ENCODE measurements at regions not wholly inside any gene's neighbourhood (a gene's known extent, or its start where the extent isn't known, plus 50 kb on each side); places are given as distances from the start of the nearest gene placed in this dataset.
"Not testable (repeated sequence)": the region's sequence is repeated elsewhere in the genome, so short reads cannot be mapped to it uniquely, and the experiment has no call there.

DNA sequence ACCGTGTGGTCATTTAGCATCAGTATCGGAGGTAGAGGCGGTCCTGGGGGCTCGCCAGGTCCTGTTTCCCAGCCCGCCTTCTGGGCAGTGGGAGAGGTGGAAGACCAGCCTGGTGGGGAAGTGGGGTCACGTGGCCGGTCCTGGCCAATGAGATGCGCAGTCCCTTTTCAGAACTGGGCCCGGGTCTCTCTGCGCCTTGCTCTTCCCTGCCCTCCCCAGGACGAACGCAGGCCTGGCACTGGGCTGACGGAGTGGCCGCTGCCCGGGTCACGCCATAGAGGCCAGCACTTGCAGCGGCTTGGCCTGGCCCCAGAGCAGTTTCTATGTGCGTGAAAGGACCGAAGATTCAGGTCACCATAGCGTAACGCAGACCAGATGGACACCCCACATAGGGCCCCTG, 97.6 kb downstream of the OLFM1 start:
- intact Hi-C loops (cut with micrococcal nuclease): no loop called here
- H3K27ac Mint-ChIP-seq: no peak overlapping the region
- no peaks in the 10 kb centered on the region for H3K27me3 Mint-ChIP-seq
- no peak for DNase-seq
- no peaks in the 10 kb centered on the region for H3K9me3 Mint-ChIP-seq
- H3K36me3 Mint-ChIP-seq (ENCODE audit: low read depth): no peaks in the 10 kb centered on the region
- H3K4me1 Mint-ChIP-seq: no peaks in the 10 kb centered on the region
- no peak overlapping the region for H3K4me3 Mint-ChIP-seq

DNA sequence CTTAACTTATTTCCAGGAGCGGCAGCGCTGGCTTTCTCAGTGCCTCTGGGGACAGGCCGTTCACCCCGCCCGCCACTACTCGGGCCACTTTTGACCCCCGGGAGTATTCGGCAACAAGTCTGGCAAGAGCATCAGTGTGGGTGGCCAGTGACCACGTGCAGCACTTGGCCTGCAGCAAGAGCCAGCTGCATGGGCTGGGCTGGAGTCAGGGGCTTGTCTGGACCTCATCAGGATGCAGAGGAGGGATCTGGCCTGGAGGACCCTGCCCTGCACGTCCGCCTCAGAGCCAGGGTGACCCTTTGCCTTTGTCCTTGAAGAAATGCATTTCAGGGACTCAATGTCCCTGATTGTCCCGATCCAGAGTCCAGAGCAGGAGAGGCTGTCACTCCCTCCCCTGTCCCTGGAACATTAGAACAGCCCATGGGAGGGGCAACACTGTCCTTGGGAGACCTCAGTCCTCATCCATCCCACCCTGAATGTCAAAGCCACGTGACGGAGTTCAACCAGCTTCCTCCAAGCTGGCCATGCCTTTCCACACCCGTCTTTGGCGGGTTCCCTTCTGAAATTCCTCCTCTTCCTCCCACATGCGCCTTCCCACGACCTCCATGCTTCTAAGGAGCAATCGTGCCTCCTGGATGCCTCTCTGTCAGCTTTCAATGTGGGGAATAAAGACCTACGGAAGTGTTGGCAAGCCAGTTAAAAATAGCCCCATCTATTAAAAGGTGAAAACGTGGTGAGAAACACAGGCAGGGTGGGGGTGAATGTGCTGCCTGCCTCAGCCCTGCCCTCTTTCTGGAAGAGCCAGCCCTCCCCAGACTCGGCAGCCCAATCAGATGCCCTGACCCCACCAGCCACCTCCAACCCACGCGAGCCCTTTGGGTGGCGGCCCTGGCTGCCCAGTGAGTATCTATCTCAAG, 99.0 kb downstream of the OLFM1 start:
- H3K27ac Mint-ChIP-seq: no peak overlapping the region

DNA sequence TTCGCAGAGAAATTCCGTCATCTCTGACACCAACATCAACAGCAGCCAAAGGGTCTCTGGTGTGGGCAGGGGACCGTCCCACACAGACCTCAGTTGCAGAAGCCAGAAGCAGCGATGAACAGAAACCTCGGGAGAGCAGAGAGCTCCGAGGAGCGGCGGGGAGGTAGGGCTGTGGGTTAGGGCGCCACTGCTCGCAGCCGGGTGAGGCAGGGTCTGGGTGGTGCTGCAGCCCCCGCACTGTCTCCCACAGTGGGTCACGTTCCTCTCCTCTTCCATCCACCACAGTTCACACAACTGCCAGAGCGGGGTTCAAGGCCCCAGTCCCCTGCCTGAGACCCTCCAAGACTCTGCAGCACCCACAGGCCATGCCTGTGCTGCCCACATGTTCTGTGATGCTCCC, 99.9 kb downstream of the OLFM1 start:
- Mint-ChIP-seq H3K9me3 (no peaks in the 10 kb centered on the region), H3K27ac (no peak overlapping the region), H3K4me1 (no peaks in the 10 kb centered on the region), H3K36me3 (ENCODE audit: low read depth) (no peaks in the 10 kb centered on the region), H3K4me3 (no peak overlapping the region), H3K27me3 (no peaks in the 10 kb centered on the region)
- intact Hi-C loops (cut with micrococcal nuclease): no loop called here
- no peak for DNase-seq

More for the DNA sequence above, 99.0 kb downstream of the OLFM1 start:
- DNase-seq: no peak
- no peaks in the 10 kb centered on the region for H3K27me3 Mint-ChIP-seq
- no peak overlapping the region for H3K4me3 Mint-ChIP-seq
- no peaks in the 10 kb centered on the region for H3K4me1 Mint-ChIP-seq
- H3K9me3 Mint-ChIP-seq: no peaks in the 10 kb centered on the region
- H3K36me3 Mint-ChIP-seq (ENCODE audit: low read depth): no peaks in the 10 kb centered on the region
- intact Hi-C loops (cut with micrococcal nuclease): no loop called here

DNA sequence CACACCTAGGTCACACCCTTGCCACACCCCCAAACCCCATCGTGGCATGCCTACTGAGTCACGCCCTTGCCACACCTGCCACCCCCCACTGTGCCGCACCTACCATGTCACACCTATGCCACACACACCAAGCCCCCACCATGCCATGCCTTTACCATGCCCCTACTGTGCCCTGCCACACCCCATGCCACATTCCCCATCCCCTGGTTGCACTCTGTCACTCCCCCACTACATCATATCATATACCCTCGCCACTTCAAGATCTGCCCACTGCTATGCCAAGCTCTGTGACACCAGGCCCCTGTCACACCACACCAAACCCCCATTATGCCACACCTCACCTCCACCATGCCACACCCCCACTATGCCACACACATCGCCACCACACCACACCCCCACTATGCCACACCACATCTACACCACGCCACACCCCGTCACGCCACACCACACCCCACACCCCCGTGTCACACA, 101.2 kb downstream of the OLFM1 start:
- intact Hi-C loops (cut with micrococcal nuclease): no loop called here
- H3K9me3 Mint-ChIP-seq: no peaks in the 10 kb centered on the region
- H3K27me3 Mint-ChIP-seq: no peaks in the 10 kb centered on the region
- H3K27ac Mint-ChIP-seq: no peak overlapping the region
- no peak for DNase-seq
- H3K4me1 Mint-ChIP-seq: no peaks in the 10 kb centered on the region
- no peaks in the 10 kb centered on the region for H3K36me3 Mint-ChIP-seq (ENCODE audit: low read depth)
- H3K4me3 Mint-ChIP-seq: no peak overlapping the region

GRCh38 chr9:135189497-135189896, 102.0 kb downstream of the OLFM1 start:
- Mint-ChIP-seq H3K27ac (no peak overlapping the region), H3K9me3 (no peaks in the 10 kb centered on the region), H3K4me1 (no peaks in the 10 kb centered on the region), H3K27me3 (no peaks in the 10 kb centered on the region), H3K4me3 (no peak overlapping the region), H3K36me3 (ENCODE audit: low read depth) (no peaks in the 10 kb centered on the region)
- intact Hi-C loops (cut with micrococcal nuclease): no loop called here
- DNase-seq: no peak

GRCh38 chr9:135190789-135191577, 103.5 kb downstream of the OLFM1 start:
- DNase-seq: no peak

GRCh38 chr9:135192686-135193085, 105.2 kb downstream of the OLFM1 start:
- H3K27ac Mint-ChIP-seq: no peak overlapping the region
- H3K4me3 Mint-ChIP-seq: no peak overlapping the region
- H3K9me3 Mint-ChIP-seq: peaks cover 3% of the 10 kb centered on the region
- no peaks in the 10 kb centered on the region for H3K4me1 Mint-ChIP-seq
- intact Hi-C loops (cut with micrococcal nuclease): no loop called here
- H3K36me3 Mint-ChIP-seq (ENCODE audit: low read depth): no peaks in the 10 kb centered on the region
- no peak for DNase-seq
- no peaks in the 10 kb centered on the region for H3K27me3 Mint-ChIP-seq

More at GRCh38 chr9:135190789-135191577, 103.5 kb downstream of the OLFM1 start:
- no peaks in the 10 kb centered on the region for H3K4me1 Mint-ChIP-seq
- H3K27ac Mint-ChIP-seq: no peak overlapping the region
- intact Hi-C loops (cut with micrococcal nuclease): no loop called here
- no peaks in the 10 kb centered on the region for H3K9me3 Mint-ChIP-seq
- no peaks in the 10 kb centered on the region for H3K27me3 Mint-ChIP-seq
- H3K4me3 Mint-ChIP-seq: no peak overlapping the region
- no peaks in the 10 kb centered on the region for H3K36me3 Mint-ChIP-seq (ENCODE audit: low read depth)

DNA sequence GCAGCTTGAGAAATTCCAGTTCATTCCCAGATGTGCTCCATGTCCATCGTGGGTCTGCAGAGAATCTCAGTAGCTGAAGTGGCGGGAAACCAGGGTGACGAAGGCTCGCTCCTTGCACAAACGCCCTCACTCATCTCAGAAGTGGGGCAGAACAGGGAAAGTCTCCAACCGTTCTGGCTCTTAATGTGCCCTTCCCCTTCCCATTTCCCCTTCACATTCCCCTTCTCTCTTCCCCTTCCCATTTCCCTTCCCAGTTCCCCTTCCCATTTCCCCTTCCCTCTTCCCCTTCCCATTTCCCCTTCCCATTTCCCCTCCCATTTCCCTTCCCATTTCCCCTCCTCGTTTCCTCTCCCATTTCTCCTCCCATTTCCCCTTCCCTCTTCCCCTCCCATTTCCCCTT, 108.5 kb downstream of the OLFM1 start:
- H3K27me3 Mint-ChIP-seq; DNase-seq; intact Hi-C loops (cut with micrococcal nuclease); H3K4me3 Mint-ChIP-seq; H3K4me1 Mint-ChIP-seq; H3K27ac Mint-ChIP-seq; H3K9me3 Mint-ChIP-seq; H3K36me3 Mint-ChIP-seq (ENCODE audit: low read depth): not testable (repeated sequence)

DNA sequence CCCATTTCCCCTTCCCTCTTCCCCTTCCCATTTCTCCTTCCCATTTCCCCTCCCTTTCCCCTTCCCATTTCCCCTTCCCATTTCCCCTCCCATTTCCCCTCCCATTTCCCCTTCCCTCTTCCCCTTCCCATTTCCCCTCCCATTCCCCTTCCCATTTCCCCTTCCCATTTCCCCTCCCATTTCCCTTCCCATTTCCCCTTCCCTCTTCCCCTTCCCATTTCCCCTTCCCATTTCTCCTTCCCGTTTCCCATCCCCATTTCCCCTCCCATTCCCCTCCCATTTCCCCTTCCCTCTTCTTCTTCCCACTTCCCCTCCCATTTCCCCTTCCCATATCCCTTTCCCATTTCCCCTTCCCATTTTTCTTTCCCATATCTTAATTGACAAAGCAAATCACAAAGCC, 109.0 kb downstream of the OLFM1 start:
- intact Hi-C loops (cut with micrococcal nuclease): no loop called here
- H3K4me3 Mint-ChIP-seq: no peak overlapping the region
- no peaks in the 10 kb centered on the region for H3K4me1 Mint-ChIP-seq
- peaks cover 3% of the 10 kb centered on the region for H3K9me3 Mint-ChIP-seq
- H3K27me3 Mint-ChIP-seq: peaks cover 1% of the 10 kb centered on the region
- DNase-seq: no peak
- H3K27ac Mint-ChIP-seq: no peak overlapping the region
- no peaks in the 10 kb centered on the region for H3K36me3 Mint-ChIP-seq (ENCODE audit: low read depth)

DNA sequence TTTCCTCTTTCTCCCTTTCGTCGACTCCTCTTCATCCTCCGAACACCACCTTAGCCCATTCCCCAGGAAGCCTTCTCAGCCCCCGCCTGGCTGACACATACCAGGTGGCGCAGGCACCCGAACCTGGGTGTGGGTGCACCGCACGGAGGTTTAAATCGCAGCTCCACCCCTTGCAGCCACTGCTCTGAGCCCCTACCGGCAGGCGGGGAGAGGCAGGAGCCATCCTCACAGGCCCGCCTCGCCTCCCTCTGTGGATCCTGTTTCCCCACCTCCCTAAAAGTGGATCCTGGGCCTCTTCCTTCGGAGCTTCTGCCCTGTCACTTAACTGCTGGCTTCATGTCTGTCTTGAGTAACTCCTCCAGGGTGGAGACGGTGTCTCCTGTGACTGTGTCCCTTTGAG, 110.7 kb downstream of the OLFM1 start:
- peaks cover 1% of the 10 kb centered on the region for H3K27me3 Mint-ChIP-seq
- H3K4me1 Mint-ChIP-seq: no peaks in the 10 kb centered on the region
- H3K36me3 Mint-ChIP-seq (ENCODE audit: low read depth): no peaks in the 10 kb centered on the region
- H3K9me3 Mint-ChIP-seq: peaks cover 3% of the 10 kb centered on the region
- no peak overlapping the region for H3K27ac Mint-ChIP-seq
- H3K4me3 Mint-ChIP-seq: no peak overlapping the region
- no peak for DNase-seq
- intact Hi-C loops (cut with micrococcal nuclease): no loop called here

- peaks cover 3% of the 10 kb centered on the region for H3K9me3 Mint-ChIP-seq
- peaks cover 1% of the 10 kb centered on the region for H3K27me3 Mint-ChIP-seq
- intact Hi-C loops (cut with micrococcal nuclease): no loop called here
- no peaks in the 10 kb centered on the region for H3K36me3 Mint-ChIP-seq (ENCODE audit: low read depth)
- DNase-seq: no peak
- H3K4me3 Mint-ChIP-seq: no peak overlapping the region
- H3K27ac Mint-ChIP-seq: no peak overlapping the region
- no peaks in the 10 kb centered on the region for H3K4me1 Mint-ChIP-seq
Measured at GRCh38 chr9:135198586-135199285, 111.3 kb downstream of the OLFM1 start.

DNA sequence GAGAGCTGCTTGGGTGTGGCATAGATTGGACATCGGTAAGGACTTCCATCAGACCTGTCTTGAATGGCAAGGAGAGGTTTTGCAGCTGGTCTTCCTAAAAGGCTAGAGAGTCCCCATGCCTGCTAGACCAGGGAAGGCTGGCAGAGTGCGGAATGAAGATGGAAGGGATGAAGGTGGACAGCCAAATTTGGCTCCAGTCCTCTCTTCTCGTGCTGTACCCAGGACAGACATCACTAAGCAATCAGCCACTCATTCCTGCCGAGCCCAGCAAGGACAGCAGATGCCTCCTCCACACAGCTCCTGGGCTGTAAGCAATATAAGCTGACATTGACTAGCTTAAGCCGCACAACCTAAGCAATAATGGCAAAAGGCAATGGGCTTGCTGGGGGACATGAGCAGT, 112.0 kb downstream of the OLFM1 start:
- H3K36me3 Mint-ChIP-seq (ENCODE audit: low read depth): no peaks in the 10 kb centered on the region
- intact Hi-C loops (cut with micrococcal nuclease): no loop called here
- H3K27me3 Mint-ChIP-seq: peaks cover 1% of the 10 kb centered on the region
- no peaks in the 10 kb centered on the region for H3K4me1 Mint-ChIP-seq
- no peak for DNase-seq
- H3K27ac Mint-ChIP-seq: no peak overlapping the region
- no peak overlapping the region for H3K4me3 Mint-ChIP-seq
- H3K9me3 Mint-ChIP-seq: peaks cover 3% of the 10 kb centered on the region

DNA sequence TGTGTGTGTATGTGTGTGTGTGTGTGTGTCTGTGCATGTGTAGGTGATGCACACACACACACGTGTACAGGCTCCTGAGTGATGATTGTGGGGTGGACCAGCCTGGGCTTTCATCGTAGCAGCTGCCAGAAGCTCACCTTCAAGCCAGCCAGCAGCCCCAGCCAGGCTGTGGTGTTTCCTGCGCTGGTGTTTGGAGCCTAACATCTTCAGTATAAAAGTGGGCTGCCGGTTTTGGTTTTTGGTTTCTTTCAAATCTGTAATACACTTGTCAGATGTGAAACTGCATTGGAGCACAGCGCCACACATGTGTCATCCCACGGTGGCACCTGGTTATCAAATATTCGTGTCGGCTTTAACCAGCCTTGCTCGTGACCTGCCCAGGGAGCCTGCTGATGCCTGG, 114.2 kb downstream of the OLFM1 start:
- Mint-ChIP-seq H3K27me3 (peaks cover 1% of the 10 kb centered on the region), H3K4me1 (no peaks in the 10 kb centered on the region), H3K4me3 (no peak overlapping the region), H3K9me3 (peaks cover 2% of the 10 kb centered on the region), H3K27ac (no peak overlapping the region), H3K36me3 (ENCODE audit: low read depth) (no peaks in the 10 kb centered on the region)
- intact Hi-C loops (cut with micrococcal nuclease): no loop called here
- DNase-seq: no peak

DNA sequence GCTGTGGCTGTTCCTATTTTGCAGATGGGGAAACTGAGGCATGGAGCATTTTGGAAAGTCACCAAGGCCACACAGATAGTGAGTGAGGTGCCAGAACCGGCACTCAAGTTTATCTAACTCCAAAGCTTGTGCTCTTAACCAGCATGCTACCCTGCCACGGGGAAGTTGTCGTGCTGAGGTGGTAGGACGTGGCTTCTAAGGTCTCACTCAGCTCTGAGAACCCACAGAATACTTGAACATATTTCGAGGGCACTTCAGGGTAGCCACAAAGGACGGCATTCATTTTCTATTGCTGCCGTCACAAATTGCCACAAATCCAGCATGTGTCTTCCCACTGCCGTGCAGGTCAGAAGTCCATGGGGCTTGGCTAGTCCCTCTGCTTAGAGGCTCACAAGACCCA, 116.7 kb downstream of the OLFM1 start:
- H3K4me3 Mint-ChIP-seq: no peak overlapping the region

More for the DNA sequence above, 116.7 kb downstream of the OLFM1 start:
- Mint-ChIP-seq H3K36me3 (ENCODE audit: low read depth) (no peaks in the 10 kb centered on the region), H3K4me1 (no peaks in the 10 kb centered on the region), H3K27ac (no peak overlapping the region), H3K9me3 (no peaks in the 10 kb centered on the region), H3K27me3 (no peaks in the 10 kb centered on the region)
- intact Hi-C loops (cut with micrococcal nuclease): no loop called here
- DNase-seq: no peak
